Inferior parietal cortex (tissue), 1 donor: ENCODE measurements at regions not wholly inside any gene's neighbourhood (a gene's known extent, or its start where the extent isn't known, plus 50 kb on each side); places are given as distances from the start of the nearest gene placed in this dataset.

ENCODE experiments used
- DNase-seq: peaks from one replicate; pipeline ENCODE4 v3.0.0-alpha.2; 2016; ENCODE audit errors: extremely low spot score

DNA sequence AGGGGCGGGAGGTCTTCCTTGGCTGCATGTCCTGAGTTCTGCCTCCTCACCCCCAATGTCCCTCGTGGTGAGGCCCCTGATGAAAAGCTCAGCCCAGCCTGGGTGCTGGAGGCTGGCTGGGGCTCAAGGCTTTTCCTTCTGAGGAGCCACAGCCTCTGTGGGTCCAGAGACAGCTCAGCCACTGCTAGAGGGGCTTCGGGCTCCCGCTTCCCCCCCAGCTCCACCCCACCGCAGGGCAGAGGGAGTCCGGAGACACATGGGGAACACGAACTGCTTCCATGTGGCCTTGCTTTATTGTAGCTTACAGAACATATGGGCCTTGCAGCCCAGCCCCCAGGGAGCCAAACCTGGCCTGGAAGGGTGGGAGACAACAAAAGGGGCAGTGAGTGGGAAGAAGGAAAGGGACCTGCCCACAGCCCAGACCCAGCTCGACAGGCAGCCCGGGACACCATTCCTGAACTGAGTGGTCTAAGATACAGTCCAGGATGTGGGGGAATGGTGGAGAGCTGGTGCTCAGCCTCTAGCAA is 89.9 kb upstream of the NKX1-1 start:
- no peak for DNase-seq

GRCh38 chr4:1495416-1496115 is 89.3 kb upstream of the NKX1-1 start:
- no peak for DNase-seq

DNA sequence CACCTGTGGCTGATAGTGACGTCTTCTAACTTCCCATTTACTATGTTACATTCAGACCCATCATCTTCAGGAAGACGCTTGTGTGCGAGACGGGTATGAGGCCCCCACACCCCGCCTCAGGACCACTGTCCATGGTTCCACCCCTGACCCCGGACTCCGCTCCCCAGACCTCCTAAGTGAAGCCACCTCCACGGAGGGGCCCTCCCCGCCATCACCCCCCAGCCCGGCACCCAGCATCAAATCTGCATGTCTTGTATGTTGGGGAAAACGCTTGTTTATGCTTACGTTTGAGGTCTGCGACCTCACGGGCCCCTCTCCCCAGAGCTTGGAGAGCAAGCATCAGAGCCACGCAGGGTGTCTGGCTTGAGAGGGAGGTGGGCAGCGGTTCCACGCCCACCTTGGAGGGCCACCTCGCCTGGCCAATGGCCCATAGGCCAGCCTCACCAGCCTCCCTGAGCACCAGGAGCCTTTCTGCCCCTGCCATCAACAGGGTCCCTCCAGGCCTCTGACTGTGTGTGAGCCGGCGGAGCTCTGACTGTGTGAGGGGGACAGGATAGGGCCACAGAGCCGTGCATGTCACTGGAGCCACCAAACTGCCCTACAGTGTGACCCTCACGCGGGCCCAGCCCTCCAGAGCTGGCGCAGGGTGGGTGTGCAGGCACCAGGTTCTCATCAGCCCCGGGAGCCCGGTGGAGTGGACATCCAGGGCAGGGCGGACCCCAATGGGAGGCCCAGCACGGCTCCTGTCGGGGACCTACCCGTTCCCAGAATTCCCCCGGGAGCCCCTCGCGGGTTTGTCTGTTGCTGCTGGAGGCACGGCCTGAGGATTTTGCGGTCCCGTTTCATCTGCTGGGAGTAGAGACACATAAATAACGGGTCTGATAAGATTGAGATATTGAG is 88.4 kb upstream of the NKX1-1 start:
- DNase-seq = no peak

- no peak for DNase-seq
These were observed 87.5 kb upstream of the NKX1-1 start for GRCh38 chr4:1493540-1494287.

GRCh38 chr4:1492651-1493539 is 86.7 kb upstream of the NKX1-1 start:
- DNase-seq = no peak

GRCh38 chr4:1492142-1492457 is 85.9 kb upstream of the NKX1-1 start:
- DNase-seq = no peak

DNA sequence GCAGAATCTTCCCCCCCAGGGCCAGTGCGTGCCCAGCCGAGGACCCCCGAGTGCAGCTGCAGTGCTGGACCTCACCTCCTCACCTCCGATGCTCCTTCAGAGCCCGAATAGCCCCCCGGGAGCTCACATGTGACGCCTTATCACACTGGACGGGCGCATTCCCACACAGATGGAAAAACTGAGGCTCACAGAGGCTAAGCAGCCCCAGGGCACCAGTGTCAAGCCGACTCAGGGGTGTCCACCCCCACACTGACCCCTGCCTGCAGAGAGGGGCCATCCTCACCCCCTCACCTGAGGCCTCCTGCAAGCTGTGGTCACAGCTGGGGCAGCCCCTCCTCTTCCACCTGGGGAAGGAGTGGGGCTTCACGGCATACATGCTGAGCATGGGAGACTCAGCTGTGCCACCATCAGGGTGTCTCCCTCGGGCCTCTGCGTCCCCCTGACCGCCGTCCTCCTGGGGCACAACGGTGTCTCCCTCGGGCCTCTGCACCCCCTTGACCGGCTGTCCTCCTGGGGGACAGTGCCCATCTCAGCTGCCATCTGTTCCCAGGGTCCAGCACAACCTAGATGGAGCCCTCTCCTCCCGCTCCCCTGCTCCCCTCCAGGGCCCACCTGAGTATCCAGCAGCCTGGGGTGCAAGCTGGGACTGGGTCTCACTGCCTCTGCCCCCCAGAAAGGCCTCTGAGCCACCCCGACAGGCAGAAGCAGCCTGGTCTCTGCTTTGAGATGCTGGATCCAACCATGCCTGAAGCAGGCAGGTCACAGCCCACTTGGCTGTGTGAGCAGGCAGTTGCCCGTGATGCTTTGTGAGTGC is 85.3 kb upstream of the NKX1-1 start:
- DNase-seq = no peak

- no peak for DNase-seq
These were observed 84.5 kb upstream of the NKX1-1 start for GRCh38 chr4:1490654-1491327.

GRCh38 chr4:1490011-1490653 is 83.9 kb upstream of the NKX1-1 start:
- DNase-seq = no peak

- no peak for DNase-seq
These were observed 83.4 kb upstream of the NKX1-1 start for GRCh38 chr4:1489639-1489995.

- DNase-seq = no peak
These were observed 82.8 kb upstream of the NKX1-1 start for GRCh38 chr4:1488831-1489638.

- DNase-seq = no peak
These were observed 82.1 kb upstream of the NKX1-1 start for GRCh38 chr4:1488357-1488756.

DNA sequence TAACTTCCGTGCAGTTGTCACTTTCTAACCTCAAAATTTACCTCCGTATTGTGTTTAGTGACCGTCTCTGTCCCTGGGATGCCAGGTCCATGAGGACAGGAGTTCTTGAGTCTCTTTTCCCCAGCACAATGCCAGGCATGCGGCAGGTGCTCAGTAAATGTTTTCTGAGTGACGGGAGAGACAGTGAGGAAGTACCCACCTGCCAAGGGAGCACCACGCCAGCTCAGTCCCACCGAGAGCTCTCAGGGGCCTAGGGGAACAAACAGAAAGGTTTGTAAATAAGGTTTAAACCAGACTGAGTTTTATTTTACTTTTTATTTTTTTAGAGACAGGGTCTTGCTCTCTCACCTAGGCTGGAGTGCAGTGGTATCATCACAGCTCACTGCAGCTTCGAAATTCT is 81.5 kb upstream of the NKX1-1 start:
- DNase-seq = no peak

DNA sequence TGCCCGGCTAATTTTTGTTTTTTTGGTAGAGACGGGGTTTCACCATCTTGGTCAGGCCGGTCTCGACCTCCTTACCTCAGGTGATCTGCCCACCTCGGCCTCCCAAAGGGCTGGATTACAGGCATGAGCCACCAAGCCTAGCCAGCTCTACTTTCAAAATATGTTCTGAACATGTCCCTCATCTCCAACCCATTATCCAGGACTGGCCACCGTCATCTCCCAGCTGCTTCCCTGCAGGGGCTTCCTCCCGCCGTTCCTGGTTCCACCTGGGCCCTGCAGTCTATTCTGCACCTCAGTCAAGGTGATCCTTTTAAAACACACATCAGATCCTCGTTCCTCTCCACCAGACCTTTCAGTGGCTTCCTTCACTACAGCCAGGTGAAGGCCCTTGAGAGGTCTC is 80.9 kb upstream of the NKX1-1 start:
- DNase-seq = no peak

DNA sequence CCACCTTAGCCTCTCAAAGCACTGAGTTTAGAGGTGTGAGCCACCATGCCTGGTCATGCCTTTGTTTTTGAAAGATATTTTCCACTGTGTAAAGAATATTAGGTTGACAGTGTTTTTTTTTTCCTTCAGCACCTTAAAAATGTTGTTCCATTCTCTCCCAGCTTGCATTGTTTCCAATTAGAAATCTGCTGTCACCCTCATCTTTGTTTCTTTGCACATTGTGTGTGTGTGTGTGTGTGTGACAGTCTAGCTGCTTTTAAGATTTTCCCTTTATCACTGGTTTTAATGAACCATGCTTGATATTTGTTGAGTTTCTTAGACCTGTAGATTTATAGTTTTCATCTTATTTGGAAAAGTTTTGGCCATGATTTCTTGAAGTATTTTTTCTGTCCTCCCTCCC is 79.0 kb upstream of the NKX1-1 start:
- no peak for DNase-seq

DNA sequence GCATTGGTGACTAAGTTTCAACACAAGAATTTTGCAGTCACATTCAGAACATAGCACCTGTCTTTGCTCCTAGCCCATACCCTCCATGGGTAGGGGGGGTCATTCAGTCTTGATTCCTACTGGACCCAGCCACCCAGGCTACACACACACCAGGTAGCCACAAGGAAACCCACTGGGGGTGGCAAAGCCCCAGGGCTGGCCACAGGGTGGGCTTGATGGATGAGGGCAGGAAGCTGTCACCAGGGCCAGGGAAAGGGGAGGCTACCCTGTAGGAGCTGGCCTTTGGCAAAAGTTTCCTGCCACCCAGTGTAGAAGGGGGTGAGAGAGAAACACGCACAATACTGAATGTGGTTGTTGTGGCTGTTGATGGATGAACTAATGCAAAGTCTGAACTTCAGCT is 74.5 kb upstream of the NKX1-1 start:
- no peak for DNase-seq

GRCh38 chr4:1479454-1479853 is 73.2 kb upstream of the NKX1-1 start:
- no peak for DNase-seq

- no peak for DNase-seq
These were observed 72.6 kb upstream of the NKX1-1 start for GRCh38 chr4:1478766-1479355.
